Keratinocyte (primary cell): ENCODE measurements at regions not wholly inside any gene's neighbourhood (a gene's known extent, or its start where the extent isn't known, plus 50 kb on each side); places are given as distances from the start of the nearest gene placed in this dataset.

ENCODE experiments used
- DNase-seq: peaks from one replicate; pipeline ENCODE4 v3.0.0-alpha.2; 2011; ENCODE audit warnings: low read depth, missing footprints, low spot score
- FAIRE-seq: peaks from 2 replicates; lab custom pipeline; 2011; peaks lifted over from hg19 to GRCh38; lab: Jason Lieb, UNC
- H2AFZ ChIP-seq: 2 replicates; pipeline ENCODE4 v1.6.0; 2012; ENCODE audit warnings: low read length, control low read depth, inconsistent platforms; ENCODE audit not compliant: control insufficient read depth
- H3K27ac ChIP-seq: 2 replicates; pipeline ENCODE4 v1.5.1; 2011; ENCODE audit warnings: low read length; ENCODE audit not compliant: control insufficient read depth, insufficient read depth
- H3K27me3 ChIP-seq: 3 replicates; pipeline ENCODE4 v1.6.0; 2011; ENCODE audit warnings: low read length; ENCODE audit not compliant: control insufficient read depth, insufficient read depth; ENCODE audit errors: extremely low read depth
- H3K36me3 ChIP-seq, 2 experiments: 2 replicates in 1 of 2; 3 replicates in 1 of 2; pipeline ENCODE4 v1.5.1; 2011; ENCODE audit warnings: low read length in 2 of 2, mild to moderate bottlenecking in 1 of 2; ENCODE audit not compliant: control insufficient read depth in 2 of 2, insufficient read depth in 2 of 2; ENCODE audit errors: extremely low read depth in 1 of 2
- H3K4me1 ChIP-seq: 3 replicates; pipeline ENCODE4 v1.5.1; 2011; ENCODE audit warnings: low read length; ENCODE audit not compliant: control insufficient read depth, insufficient read depth; ENCODE audit errors: extremely low read depth
- H3K4me2 ChIP-seq: 3 replicates; pipeline ENCODE4 v1.6.0; 2011; ENCODE audit warnings: low read depth, low read length; ENCODE audit not compliant: control insufficient read depth, insufficient read depth; ENCODE audit errors: extremely low read depth
- H3K4me3 ChIP-seq, 3 experiments: fragments of 200-600 bp in 1 of 3; sonication (generic) in 1 of 3; 2 replicates in 2 of 3; 3 replicates in 1 of 3; pipeline ENCODE4 v1.5.1; 2011 to 2016; ENCODE audit warnings: low read length in 3 of 3, mild to moderate bottlenecking in 3 of 3, control low read depth in 2 of 3, inconsistent platforms in 1 of 3, low read depth in 1 of 3, mixed read lengths in 1 of 3, mixed run types in 1 of 3, moderate library complexity in 1 of 3; ENCODE audit not compliant: control insufficient read depth in 2 of 3, insufficient read depth in 2 of 3; ENCODE audit errors: extremely low read depth in 1 of 3
- H3K79me2 ChIP-seq: 2 replicates; pipeline ENCODE4 v1.6.0; 2012; ENCODE audit warnings: low read length; ENCODE audit not compliant: control insufficient read depth, insufficient read depth
- H3K9ac ChIP-seq: 3 replicates; pipeline ENCODE4 v1.6.0; 2011; ENCODE audit warnings: low read length; ENCODE audit not compliant: control insufficient read depth, insufficient read depth; ENCODE audit errors: extremely low read depth
- H3K9me1 ChIP-seq: 3 replicates; pipeline ENCODE4 v1.6.0; 2011; ENCODE audit warnings: low read length; ENCODE audit not compliant: control insufficient read depth, insufficient read depth; ENCODE audit errors: extremely low read depth
- H3K9me3 ChIP-seq: 2 replicates; pipeline ENCODE4 v1.5.1; 2012; ENCODE audit warnings: low read depth, low read length; ENCODE audit not compliant: control insufficient read depth
- H4K20me1 ChIP-seq: 3 replicates; pipeline ENCODE4 v1.6.0; 2011; ENCODE audit warnings: low read length; ENCODE audit not compliant: control insufficient read depth, insufficient read depth; ENCODE audit errors: extremely low read depth
- EZH2 ChIP-seq: IDR thresholded peaks from one replicate; pipeline ENCODE4 v1.6.1; 2012; ENCODE audit warnings: inconsistent platforms, mild to moderate bottlenecking, low read length, moderate library complexity
- dilution Hi-C: fragments of 300-500 bp; cut with MboI; formaldehyde crosslinking; loops from one replicate; pipeline ENCODE4 v1.7.0; 2020; ENCODE audit warnings: low sequenced_read_pairs; ENCODE audit not compliant: extremely low pct_ligation_motif_present
- TF ChIP-seq, protein P1 (sequence below), 3 experiments: IDR thresholded peaks in 1 of 3; conservative IDR thresholded peaks in 1 of 3; optimal IDR thresholded peaks in 1 of 3; 2 replicates in 2 of 3; 3 replicates in 1 of 3; pipeline versions ENCODE3 to v1.5.1; 2011; ENCODE audit warnings: low read length in 3 of 3, mild to moderate bottlenecking in 3 of 3, moderate library complexity in 2 of 3, control low read depth in 1 of 3, inconsistent platforms in 1 of 3; ENCODE audit not compliant: insufficient read depth in 2 of 3; ENCODE audit errors: extremely low read depth in 1 of 3

DNA sequence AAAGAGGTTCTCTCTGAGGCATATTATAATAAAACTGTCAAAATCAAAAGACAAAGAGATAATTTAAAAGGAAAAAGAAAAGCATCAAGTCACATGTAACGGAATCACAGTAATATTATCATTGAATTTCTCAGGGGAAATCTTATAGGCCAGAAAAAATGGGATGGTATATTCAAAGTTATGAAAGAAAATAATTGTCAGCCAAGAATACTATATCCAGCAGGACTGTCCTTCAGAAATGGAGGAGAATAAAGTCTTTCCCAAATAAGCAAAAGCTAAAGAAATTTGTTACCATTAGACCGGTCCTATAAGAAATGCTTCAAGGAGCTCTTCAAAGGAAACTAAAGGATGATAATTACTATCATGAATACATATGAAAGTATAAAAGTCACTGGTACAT, 342.0 kb upstream of the GRAMD2B start:
- TF ChIP-seq, protein P1, sequence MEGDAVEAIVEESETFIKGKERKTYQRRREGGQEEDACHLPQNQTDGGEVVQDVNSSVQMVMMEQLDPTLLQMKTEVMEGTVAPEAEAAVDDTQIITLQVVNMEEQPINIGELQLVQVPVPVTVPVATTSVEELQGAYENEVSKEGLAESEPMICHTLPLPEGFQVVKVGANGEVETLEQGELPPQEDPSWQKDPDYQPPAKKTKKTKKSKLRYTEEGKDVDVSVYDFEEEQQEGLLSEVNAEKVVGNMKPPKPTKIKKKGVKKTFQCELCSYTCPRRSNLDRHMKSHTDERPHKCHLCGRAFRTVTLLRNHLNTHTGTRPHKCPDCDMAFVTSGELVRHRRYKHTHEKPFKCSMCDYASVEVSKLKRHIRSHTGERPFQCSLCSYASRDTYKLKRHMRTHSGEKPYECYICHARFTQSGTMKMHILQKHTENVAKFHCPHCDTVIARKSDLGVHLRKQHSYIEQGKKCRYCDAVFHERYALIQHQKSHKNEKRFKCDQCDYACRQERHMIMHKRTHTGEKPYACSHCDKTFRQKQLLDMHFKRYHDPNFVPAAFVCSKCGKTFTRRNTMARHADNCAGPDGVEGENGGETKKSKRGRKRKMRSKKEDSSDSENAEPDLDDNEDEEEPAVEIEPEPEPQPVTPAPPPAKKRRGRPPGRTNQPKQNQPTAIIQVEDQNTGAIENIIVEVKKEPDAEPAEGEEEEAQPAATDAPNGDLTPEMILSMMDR (optimal IDR thresholded peaks at IDR 0.05 in 1 of 3, IDR thresholded peaks at IDR 0.05 in 1 of 3, conservative IDR thresholded peaks at IDR 0.05 in 1 of 3; ENCODE audit: extremely low read depth in 1 of 3, insufficient read depth in 2 of 3, low read length in 3 of 3), result no peak
- no peak for TF ChIP-seq EZH2
- no peaks in the 10 kb centered on the region for H3K27me3 ChIP-seq
- no peaks in the 10 kb centered on the region for H3K79me2 ChIP-seq
- DNase-seq (no peak), FAIRE-seq (no peak)
- no peak overlapping the region for H2AFZ ChIP-seq
- H3K9ac ChIP-seq, result no peak overlapping the region
- no peaks in the 10 kb centered on the region for H3K9me1 ChIP-seq
- H3K4me2 ChIP-seq, result no peak overlapping the region
- dilution Hi-C loops, result no loop called here
- no peak overlapping the region for H3K27ac ChIP-seq
- H3K9me3 ChIP-seq, result no peaks in the 10 kb centered on the region
- no peaks in the 10 kb centered on the region for H4K20me1 ChIP-seq
- H3K4me3 ChIP-seq, result no peak overlapping the region
- H3K4me1 ChIP-seq, result no peaks in the 10 kb centered on the region
- no peaks in the 10 kb centered on the region for H3K36me3 ChIP-seq

DNA sequence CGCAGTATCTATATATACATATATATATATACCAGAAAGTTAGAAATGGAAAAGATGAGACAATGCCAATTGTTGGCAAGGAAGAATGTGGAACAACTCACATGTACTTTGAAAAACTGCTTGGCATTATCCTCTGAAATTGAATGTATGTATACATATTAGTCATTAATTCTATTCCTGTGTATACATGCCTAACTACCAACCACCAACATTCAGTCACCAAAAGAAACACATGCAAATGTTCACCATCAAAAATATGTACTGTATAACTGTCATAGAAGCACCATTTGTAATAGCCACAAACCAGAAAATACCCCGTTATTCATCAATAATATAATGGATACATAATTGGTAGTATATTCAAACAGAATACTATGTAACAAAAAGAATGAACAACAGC, 330.2 kb upstream of the GRAMD2B start:
- H3K79me2 ChIP-seq, result no peaks in the 10 kb centered on the region
- H3K4me2 ChIP-seq, result no peak overlapping the region
- H3K9me3 ChIP-seq, result no peaks in the 10 kb centered on the region
- FAIRE-seq, result no peak
- no peak overlapping the region for H2AFZ ChIP-seq
- no peaks in the 10 kb centered on the region for H4K20me1 ChIP-seq
- no peak overlapping the region for H3K27ac ChIP-seq
- no peaks in the 10 kb centered on the region for H3K36me3 ChIP-seq
- DNase-seq, result no peak
- H3K9ac ChIP-seq, result no peak overlapping the region
- H3K4me3 ChIP-seq, result no peak overlapping the region
- H3K9me1 ChIP-seq, result no peaks in the 10 kb centered on the region
- H3K27me3 ChIP-seq, result no peaks in the 10 kb centered on the region
- TF ChIP-seq, protein P1 (optimal IDR thresholded peaks at IDR 0.05 in 1 of 3, IDR thresholded peaks at IDR 0.05 in 1 of 3, conservative IDR thresholded peaks at IDR 0.05 in 1 of 3; ENCODE audit: extremely low read depth in 1 of 3, insufficient read depth in 2 of 3, low read length in 3 of 3), result no peak
- no peak for TF ChIP-seq EZH2
- peaks cover 5% of the 10 kb centered on the region for H3K4me1 ChIP-seq
- dilution Hi-C loops, result no loop called here
